ENCODE measurements at regions not wholly inside any gene's neighbourhood (a gene's known extent, or its start where the extent isn't known, plus 50 kb on each side); places are given as distances from the start of the nearest gene placed in this dataset.
"Not testable (repeated sequence)": the region's sequence is repeated elsewhere in the genome, so short reads cannot be mapped to it uniquely, and the experiment has no call there.

GRCh38 chr2:113330060-113330767 is 51.5 kb upstream of the PAX8 start:
- TF ChIP-seq, protein P1, sequence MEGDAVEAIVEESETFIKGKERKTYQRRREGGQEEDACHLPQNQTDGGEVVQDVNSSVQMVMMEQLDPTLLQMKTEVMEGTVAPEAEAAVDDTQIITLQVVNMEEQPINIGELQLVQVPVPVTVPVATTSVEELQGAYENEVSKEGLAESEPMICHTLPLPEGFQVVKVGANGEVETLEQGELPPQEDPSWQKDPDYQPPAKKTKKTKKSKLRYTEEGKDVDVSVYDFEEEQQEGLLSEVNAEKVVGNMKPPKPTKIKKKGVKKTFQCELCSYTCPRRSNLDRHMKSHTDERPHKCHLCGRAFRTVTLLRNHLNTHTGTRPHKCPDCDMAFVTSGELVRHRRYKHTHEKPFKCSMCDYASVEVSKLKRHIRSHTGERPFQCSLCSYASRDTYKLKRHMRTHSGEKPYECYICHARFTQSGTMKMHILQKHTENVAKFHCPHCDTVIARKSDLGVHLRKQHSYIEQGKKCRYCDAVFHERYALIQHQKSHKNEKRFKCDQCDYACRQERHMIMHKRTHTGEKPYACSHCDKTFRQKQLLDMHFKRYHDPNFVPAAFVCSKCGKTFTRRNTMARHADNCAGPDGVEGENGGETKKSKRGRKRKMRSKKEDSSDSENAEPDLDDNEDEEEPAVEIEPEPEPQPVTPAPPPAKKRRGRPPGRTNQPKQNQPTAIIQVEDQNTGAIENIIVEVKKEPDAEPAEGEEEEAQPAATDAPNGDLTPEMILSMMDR (conservative IDR thresholded peaks at IDR 0.05 in 1 of 2, IDR thresholded peaks at IDR 0.05 in 1 of 2; ENCODE audit: extremely low read depth in 1 of 2, insufficient read depth in 1 of 2, low read depth in 1 of 2, low read length in 2 of 2), result not testable (repeated sequence)
- TF ChIP-seq EZH2 (IDR thresholded peaks at IDR 0.05; ENCODE audit: borderline replicate concordance, low read length), result not testable (repeated sequence)
